WTC11 (cell line): ENCODE measurements at regions not wholly inside any gene's neighbourhood (a gene's known extent, or its start where the extent isn't known, plus 50 kb on each side); places are given as distances from the start of the nearest gene placed in this dataset.
"Not testable (repeated sequence)": the region's sequence is repeated elsewhere in the genome, so short reads cannot be mapped to it uniquely, and the experiment has no call there.

Experiments
- ATAC-seq: fragments of 200-7000 bp; cut with Tn5 transposase; 2 replicates; pipeline ENCODE4 v1.10.0; 2021; ENCODE audit warnings: mild to moderate bottlenecking, moderate library complexity
- CTCF ChIA-PET: fragments of 300-600 bp; sonication (Branson Sonifier 250); formaldehyde crosslinking; loops from one replicate; lab custom pipeline; 2021; ENCODE audit warnings: antibody characterized with exemption; lab: Charles Lee
- POLR2A ChIA-PET: fragments of 350-600 bp; sonication (Branson Sonifier 250); formaldehyde crosslinking; loops from one replicate; lab custom pipeline; 2021; ENCODE audit warnings: antibody characterized with exemption; lab: Charles Lee
- DNase-seq: peaks from one replicate; pipeline ENCODE4 v3.0.0; 2021; ENCODE audit warnings: low spot score
- H3K27ac Mint-ChIP-seq: 2 replicates; pipeline ENCODE4 v1.8.0; 2021; ENCODE audit warnings: mixed read lengths
- H3K27me3 Mint-ChIP-seq: 2 replicates; pipeline ENCODE4 v1.8.0; 2021; ENCODE audit warnings: low read depth, mild to moderate bottlenecking, moderate library complexity, mixed read lengths
- H3K36me3 Mint-ChIP-seq: 2 replicates; pipeline ENCODE4 v1.8.0; 2021; ENCODE audit warnings: mixed read lengths
- H3K4me1 Mint-ChIP-seq: 2 replicates; pipeline ENCODE4 v1.8.0; 2022; ENCODE audit warnings: mixed read lengths
- H3K4me3 Mint-ChIP-seq: 2 replicates; pipeline ENCODE4 v1.8.0; 2021; ENCODE audit warnings: mild to moderate bottlenecking, moderate library complexity, mixed read lengths
- H3K9me3 Mint-ChIP-seq: 2 replicates; pipeline ENCODE4 v1.8.0; 2021; ENCODE audit warnings: mixed read lengths
- EMX1 ChIP-seq: fragments of 250-450 bp; sonication (Bioruptor Pico); IDR thresholded peaks from 2 replicates; pipeline ENCODE4 v1.8.0; 2021; ENCODE audit warnings: mild to moderate bottlenecking
- KAT7 ChIP-seq: sonication (generic); formaldehyde crosslinking; IDR thresholded peaks from 2 replicates; pipeline ENCODE4 v1.8.1; 2023; ENCODE audit warnings: missing genetic modification reagents, mild to moderate bottlenecking, borderline replicate concordance
- MYBL2 ChIP-seq: sonication (generic); formaldehyde crosslinking; IDR thresholded peaks from 2 replicates; pipeline ENCODE4 v1.8.1; 2023; ENCODE audit warnings: mild to moderate bottlenecking, moderate library complexity, missing genetic modification reagents
- NFYB ChIP-seq: sonication (generic); formaldehyde crosslinking; conservative IDR thresholded peaks from 2 replicates; pipeline ENCODE4 v1.8.0; 2022; ENCODE audit warnings: low read depth, missing genetic modification reagents
- NR1H2 ChIP-seq: sonication (generic); formaldehyde crosslinking; IDR thresholded peaks from 2 replicates; pipeline ENCODE4 v1.9.0; 2021; ENCODE audit warnings: mild to moderate bottlenecking, moderate library complexity, missing genetic modification reagents
- NR2C2 ChIP-seq: sonication (generic); formaldehyde crosslinking; IDR thresholded peaks from 2 replicates; pipeline ENCODE4 v1.8.0; 2022; ENCODE audit warnings: mild to moderate bottlenecking, missing genetic modification reagents
- PRDM15 ChIP-seq: sonication (generic); formaldehyde crosslinking; IDR thresholded peaks from 2 replicates; pipeline ENCODE4 v1.8.0; 2022; ENCODE audit warnings: missing genetic modification reagents
- PRRX2 ChIP-seq: fragments of 250-450 bp; sonication (Bioruptor Pico); IDR thresholded peaks from 2 replicates; pipeline ENCODE4 v1.8.0; 2021; ENCODE audit warnings: mild to moderate bottlenecking
- SOX15 ChIP-seq: fragments of 250-450 bp; sonication (Bioruptor Pico); IDR thresholded peaks from 2 replicates; pipeline ENCODE4 v1.9.0; 2021; ENCODE audit warnings: mild to moderate bottlenecking
- SP1 ChIP-seq: sonication (generic); formaldehyde crosslinking; conservative IDR thresholded peaks from 2 replicates; pipeline ENCODE4 v1.8.1; 2022; ENCODE audit warnings: missing genetic modification reagents
- STAT6 ChIP-seq: sonication (generic); formaldehyde crosslinking; conservative IDR thresholded peaks from 2 replicates; pipeline ENCODE4 v1.8.1; 2023; ENCODE audit warnings: mild to moderate bottlenecking, low read depth, missing genetic modification reagents, moderate library complexity
- TEAD1 ChIP-seq: sonication (generic); formaldehyde crosslinking; IDR thresholded peaks from 2 replicates; pipeline ENCODE4 v1.8.0; 2022; ENCODE audit warnings: mild to moderate bottlenecking, missing genetic modification reagents
- ZBTB21 ChIP-seq: sonication (generic); formaldehyde crosslinking; IDR thresholded peaks from 2 replicates; pipeline ENCODE4 v1.8.1; 2023; ENCODE audit warnings: mild to moderate bottlenecking, missing genetic modification reagents, borderline replicate concordance
- ZSCAN18 ChIP-seq: fragments of 250-450 bp; sonication (Bioruptor Pico); IDR thresholded peaks from 2 replicates; pipeline ENCODE4 v2.1.2; 2022; ENCODE audit warnings: mild to moderate bottlenecking, moderate library complexity
- TF ChIP-seq, protein P1 (sequence below): sonication (generic); formaldehyde crosslinking; IDR thresholded peaks from 2 replicates; pipeline ENCODE4 v1.8.1; 2022; ENCODE audit warnings: missing genetic modification reagents, borderline replicate concordance
- TF ChIP-seq, protein P2 (sequence below): sonication (generic); formaldehyde crosslinking; IDR thresholded peaks from 2 replicates; pipeline ENCODE4 v1.8.1; 2023; ENCODE audit warnings: mild to moderate bottlenecking, missing genetic modification reagents
- TF ChIP-seq, protein P3 (sequence below): sonication (generic); formaldehyde crosslinking; IDR thresholded peaks from 2 replicates; pipeline ENCODE4 v1.8.0; 2023; ENCODE audit warnings: missing genetic modification reagents, mild to moderate bottlenecking, borderline replicate concordance
- TF ChIP-seq, protein P4 (sequence below): sonication (generic); formaldehyde crosslinking; IDR thresholded peaks from 2 replicates; pipeline ENCODE4 v1.8.1; 2023; ENCODE audit warnings: mild to moderate bottlenecking, missing genetic modification reagents

- TF ChIP-seq PRDM15 (CRISPR knock-in tag) = no peak
- TF ChIP-seq ZBTB21 = no peak
- no peak for TF ChIP-seq KAT7 (CRISPR knock-in tag)
- TF ChIP-seq SP1 (CRISPR knock-in tag) = no peak
- no peak for TF ChIP-seq NR1H2
Observed at GRCh38 chr14:44607701-44608100, 100.6 kb upstream of the FSCB start (continued).

DNA sequence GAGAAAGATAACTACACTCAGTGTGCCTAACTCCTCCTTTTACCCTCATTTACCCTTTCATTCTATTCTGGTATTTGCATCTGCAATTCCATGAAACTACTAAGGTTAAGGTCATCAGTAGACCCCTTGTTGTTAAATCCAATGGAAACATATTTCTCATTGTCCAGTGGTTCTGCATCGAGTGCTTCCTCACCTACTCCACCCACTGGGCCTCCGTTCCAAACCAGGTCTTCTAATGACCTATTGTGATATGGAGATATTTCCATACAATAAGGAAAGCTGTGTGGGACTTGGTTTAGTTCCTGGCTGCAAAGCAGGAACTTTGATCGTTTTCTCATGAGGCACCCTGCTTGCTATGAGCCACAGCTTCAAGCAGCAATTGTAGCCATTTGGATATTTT, 99.5 kb upstream of the FSCB start:
- ATAC-seq = no peak
- Mint-ChIP-seq H3K36me3 (peaks cover 8% of the 10 kb centered on the region), H3K4me3 (no peak overlapping the region), H3K27ac (no peak overlapping the region), H3K27me3 (no peaks in the 10 kb centered on the region), H3K4me1 (peaks cover 10% of the 10 kb centered on the region), H3K9me3 (peaks cover 12% of the 10 kb centered on the region)
- TF ChIP-seq, protein P1, sequence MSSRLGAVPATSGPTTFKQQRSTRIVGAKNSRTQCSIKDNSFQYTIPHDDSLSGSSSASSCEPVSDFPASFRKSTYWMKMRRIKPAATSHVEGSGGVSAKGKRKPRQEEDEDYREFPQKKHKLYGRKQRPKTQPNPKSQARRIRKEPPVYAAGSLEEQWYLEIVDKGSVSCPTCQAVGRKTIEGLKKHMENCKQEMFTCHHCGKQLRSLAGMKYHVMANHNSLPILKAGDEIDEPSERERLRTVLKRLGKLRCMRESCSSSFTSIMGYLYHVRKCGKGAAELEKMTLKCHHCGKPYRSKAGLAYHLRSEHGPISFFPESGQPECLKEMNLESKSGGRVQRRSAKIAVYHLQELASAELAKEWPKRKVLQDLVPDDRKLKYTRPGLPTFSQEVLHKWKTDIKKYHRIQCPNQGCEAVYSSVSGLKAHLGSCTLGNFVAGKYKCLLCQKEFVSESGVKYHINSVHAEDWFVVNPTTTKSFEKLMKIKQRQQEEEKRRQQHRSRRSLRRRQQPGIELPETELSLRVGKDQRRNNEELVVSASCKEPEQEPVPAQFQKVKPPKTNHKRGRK (CRISPR knock-in tag) = no peak
- TF ChIP-seq SOX15 (CRISPR knock-in tag) (no peak), MYBL2 (CRISPR knock-in tag) (no peak), PRRX2 (CRISPR knock-in tag) (no peak), NR2C2 (CRISPR knock-in tag) (no peak), EMX1 (no peak), TEAD1 (no peak), NFYB (no peak), STAT6 (CRISPR knock-in tag) (no peak), ZSCAN18 (CRISPR knock-in tag) (no peak)
- TF ChIP-seq, protein P2, sequence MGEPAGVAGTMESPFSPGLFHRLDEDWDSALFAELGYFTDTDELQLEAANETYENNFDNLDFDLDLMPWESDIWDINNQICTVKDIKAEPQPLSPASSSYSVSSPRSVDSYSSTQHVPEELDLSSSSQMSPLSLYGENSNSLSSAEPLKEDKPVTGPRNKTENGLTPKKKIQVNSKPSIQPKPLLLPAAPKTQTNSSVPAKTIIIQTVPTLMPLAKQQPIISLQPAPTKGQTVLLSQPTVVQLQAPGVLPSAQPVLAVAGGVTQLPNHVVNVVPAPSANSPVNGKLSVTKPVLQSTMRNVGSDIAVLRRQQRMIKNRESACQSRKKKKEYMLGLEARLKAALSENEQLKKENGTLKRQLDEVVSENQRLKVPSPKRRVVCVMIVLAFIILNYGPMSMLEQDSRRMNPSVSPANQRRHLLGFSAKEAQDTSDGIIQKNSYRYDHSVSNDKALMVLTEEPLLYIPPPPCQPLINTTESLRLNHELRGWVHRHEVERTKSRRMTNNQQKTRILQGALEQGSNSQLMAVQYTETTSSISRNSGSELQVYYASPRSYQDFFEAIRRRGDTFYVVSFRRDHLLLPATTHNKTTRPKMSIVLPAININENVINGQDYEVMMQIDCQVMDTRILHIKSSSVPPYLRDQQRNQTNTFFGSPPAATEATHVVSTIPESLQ (CRISPR knock-in tag) = no peak
- TF ChIP-seq, protein P3, sequence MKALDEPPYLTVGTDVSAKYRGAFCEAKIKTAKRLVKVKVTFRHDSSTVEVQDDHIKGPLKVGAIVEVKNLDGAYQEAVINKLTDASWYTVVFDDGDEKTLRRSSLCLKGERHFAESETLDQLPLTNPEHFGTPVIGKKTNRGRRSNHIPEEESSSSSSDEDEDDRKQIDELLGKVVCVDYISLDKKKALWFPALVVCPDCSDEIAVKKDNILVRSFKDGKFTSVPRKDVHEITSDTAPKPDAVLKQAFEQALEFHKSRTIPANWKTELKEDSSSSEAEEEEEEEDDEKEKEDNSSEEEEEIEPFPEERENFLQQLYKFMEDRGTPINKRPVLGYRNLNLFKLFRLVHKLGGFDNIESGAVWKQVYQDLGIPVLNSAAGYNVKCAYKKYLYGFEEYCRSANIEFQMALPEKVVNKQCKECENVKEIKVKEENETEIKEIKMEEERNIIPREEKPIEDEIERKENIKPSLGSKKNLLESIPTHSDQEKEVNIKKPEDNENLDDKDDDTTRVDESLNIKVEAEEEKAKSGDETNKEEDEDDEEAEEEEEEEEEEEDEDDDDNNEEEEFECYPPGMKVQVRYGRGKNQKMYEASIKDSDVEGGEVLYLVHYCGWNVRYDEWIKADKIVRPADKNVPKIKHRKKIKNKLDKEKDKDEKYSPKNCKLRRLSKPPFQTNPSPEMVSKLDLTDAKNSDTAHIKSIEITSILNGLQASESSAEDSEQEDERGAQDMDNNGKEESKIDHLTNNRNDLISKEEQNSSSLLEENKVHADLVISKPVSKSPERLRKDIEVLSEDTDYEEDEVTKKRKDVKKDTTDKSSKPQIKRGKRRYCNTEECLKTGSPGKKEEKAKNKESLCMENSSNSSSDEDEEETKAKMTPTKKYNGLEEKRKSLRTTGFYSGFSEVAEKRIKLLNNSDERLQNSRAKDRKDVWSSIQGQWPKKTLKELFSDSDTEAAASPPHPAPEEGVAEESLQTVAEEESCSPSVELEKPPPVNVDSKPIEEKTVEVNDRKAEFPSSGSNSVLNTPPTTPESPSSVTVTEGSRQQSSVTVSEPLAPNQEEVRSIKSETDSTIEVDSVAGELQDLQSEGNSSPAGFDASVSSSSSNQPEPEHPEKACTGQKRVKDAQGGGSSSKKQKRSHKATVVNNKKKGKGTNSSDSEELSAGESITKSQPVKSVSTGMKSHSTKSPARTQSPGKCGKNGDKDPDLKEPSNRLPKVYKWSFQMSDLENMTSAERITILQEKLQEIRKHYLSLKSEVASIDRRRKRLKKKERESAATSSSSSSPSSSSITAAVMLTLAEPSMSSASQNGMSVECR (CRISPR knock-in tag) = no peak
- TF ChIP-seq, protein P4, sequence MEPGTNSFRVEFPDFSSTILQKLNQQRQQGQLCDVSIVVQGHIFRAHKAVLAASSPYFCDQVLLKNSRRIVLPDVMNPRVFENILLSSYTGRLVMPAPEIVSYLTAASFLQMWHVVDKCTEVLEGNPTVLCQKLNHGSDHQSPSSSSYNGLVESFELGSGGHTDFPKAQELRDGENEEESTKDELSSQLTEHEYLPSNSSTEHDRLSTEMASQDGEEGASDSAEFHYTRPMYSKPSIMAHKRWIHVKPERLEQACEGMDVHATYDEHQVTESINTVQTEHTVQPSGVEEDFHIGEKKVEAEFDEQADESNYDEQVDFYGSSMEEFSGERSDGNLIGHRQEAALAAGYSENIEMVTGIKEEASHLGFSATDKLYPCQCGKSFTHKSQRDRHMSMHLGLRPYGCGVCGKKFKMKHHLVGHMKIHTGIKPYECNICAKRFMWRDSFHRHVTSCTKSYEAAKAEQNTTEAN (CRISPR knock-in tag) = no peak
- ChIA-PET CTCF (no interaction called here), POLR2A (no interaction called here)
- no peak for DNase-seq

GRCh38 chr14:44601266-44601665, 94.2 kb upstream of the FSCB start:
- H3K4me3 Mint-ChIP-seq, H3K27me3 Mint-ChIP-seq, ATAC-seq, H3K27ac Mint-ChIP-seq, DNase-seq, POLR2A ChIA-PET, CTCF ChIA-PET: not testable (repeated sequence)
- H3K4me1 Mint-ChIP-seq = peaks cover 14% of the 10 kb centered on the region
- H3K36me3 Mint-ChIP-seq = peaks cover 19% of the 10 kb centered on the region
- H3K9me3 Mint-ChIP-seq = peaks cover 27% of the 10 kb centered on the region
